HL-60/S4 (cell line): ENCODE measurements at regions not wholly inside any gene's neighbourhood (a gene's known extent, or its start where the extent isn't known, plus 50 kb on each side); places are given as distances from the start of the nearest gene placed in this dataset.

Experiments used
- in situ Hi-C: fragments of 300-500 bp; cut with MboI; formaldehyde crosslinking; loops from 2 replicates; pipeline ENCODE4 v1.14.3; 2022; ENCODE audit warnings: low sequenced_read_pairs

GRCh38 chr1:186620566-186621350, 59.5 kb downstream of the PTGS2 start:
- in situ Hi-C loops = no loop called here

GRCh38 chr1:186618401-186619170, 61.6 kb downstream of the PTGS2 start:
- in situ Hi-C loops = no loop called here

GRCh38 chr1:186617926-186618325, 62.3 kb downstream of the PTGS2 start:
- in situ Hi-C loops = no loop called here

- in situ Hi-C loops = no loop called here
These were observed 63.7 kb downstream of the PTGS2 start for GRCh38 chr1:186616511-186616910.

GRCh38 chr1:186615332-186615731, 64.9 kb downstream of the PTGS2 start:
- in situ Hi-C loops = no loop called here

- in situ Hi-C loops = no loop called here
These were observed 69.1 kb downstream of the PTGS2 start for GRCh38 chr1:186611156-186611555.

GRCh38 chr1:186609183-186609582, 71.0 kb downstream of the PTGS2 start:
- in situ Hi-C loops = loop anchor here (10.0 kb wide), 1 partner anchor 376 kb away; no protein-coding TSS in a partner anchor

- in situ Hi-C loops = loop anchor here (10.0 kb wide), 1 partner anchor 379 kb away; no protein-coding TSS in a partner anchor
These were observed 74.4 kb downstream of the PTGS2 start for GRCh38 chr1:186605762-186606350.

GRCh38 chr1:186595969-186596368, 84.3 kb downstream of the PTGS2 start:
- in situ Hi-C loops = no loop called here

GRCh38 chr1:186578325-186579016, 101.8 kb downstream of the PTGS2 start:
- in situ Hi-C loops = no loop called here

- in situ Hi-C loops = no loop called here
These were observed 102.6 kb downstream of the PTGS2 start for GRCh38 chr1:186577633-186578032.

GRCh38 chr1:186577216-186577615, 103.0 kb downstream of the PTGS2 start:
- in situ Hi-C loops = no loop called here

- in situ Hi-C loops = no loop called here
These were observed 104.9 kb downstream of the PTGS2 start for GRCh38 chr1:186575348-186575747.

GRCh38 chr1:186574926-186575325, 105.3 kb downstream of the PTGS2 start:
- in situ Hi-C loops = no loop called here

- in situ Hi-C loops = no loop called here
These were observed 107.7 kb downstream of the PTGS2 start for GRCh38 chr1:186572509-186572908.

- in situ Hi-C loops = no loop called here
These were observed 108.5 kb downstream of the PTGS2 start for GRCh38 chr1:186571771-186572170.

GRCh38 chr1:186569856-186570255, 108.9 kb upstream of the PDC start:
- in situ Hi-C loops = no loop called here

GRCh38 chr1:186568221-186568620, 107.3 kb upstream of the PDC start:
- in situ Hi-C loops = no loop called here

GRCh38 chr1:186566140-186566855, 105.4 kb upstream of the PDC start:
- in situ Hi-C loops = no loop called here

- in situ Hi-C loops = no loop called here
These were observed 103.7 kb upstream of the PDC start for GRCh38 chr1:186564582-186564981.
